OCI-LY1 (cell line): ENCODE measurements at regions not wholly inside any gene's neighbourhood (a gene's known extent, or its start where the extent isn't known, plus 50 kb on each side); places are given as distances from the start of the nearest gene placed in this dataset.

Experiments used
- H2AFZ ChIP-seq: fragments of 200-600 bp; sonication (generic), shearing (Covaris generic); 2 replicates; pipeline ENCODE4 v1.6.0; 2014; ENCODE audit warnings: antibody characterized with exemption, mild to moderate bottlenecking, low read length
- H3F3A ChIP-seq: fragments of 200-600 bp; sonication (generic), shearing (Covaris generic); 2 replicates; pipeline ENCODE4 v1.6.0; 2014; ENCODE audit warnings: mild to moderate bottlenecking, antibody characterized with exemption, low read length, moderate library complexity; ENCODE audit not compliant: insufficient read depth
- H3K27ac ChIP-seq: fragments of 200-600 bp; sonication (generic); 2 replicates; pipeline ENCODE4 v1.5.1; 2014; ENCODE audit warnings: low read length, mixed run types, mild to moderate bottlenecking, low read depth; ENCODE audit not compliant: poor library complexity, severe bottlenecking
- H3K27me3 ChIP-seq: fragments of 200-600 bp; sonication (generic); 2 replicates; pipeline ENCODE4 v1.6.0; 2014; ENCODE audit warnings: antibody characterized with exemption, mild to moderate bottlenecking, low read length, moderate library complexity; ENCODE audit not compliant: insufficient read depth
- H3K36me3 ChIP-seq: fragments of 200-600 bp; sonication (generic); 2 replicates; pipeline ENCODE4 v1.6.1; 2014; ENCODE audit warnings: mild to moderate bottlenecking, antibody characterized with exemption, low read length, moderate library complexity, mixed read lengths; ENCODE audit not compliant: insufficient read depth
- H3K4me1 ChIP-seq: fragments of 200-600 bp; sonication (generic); 2 replicates; pipeline ENCODE4 v1.5.1; 2014; ENCODE audit warnings: mild to moderate bottlenecking, low read length, moderate library complexity; ENCODE audit not compliant: insufficient read depth, severe bottlenecking
- H3K4me2 ChIP-seq: fragments of 200-600 bp; sonication (generic), shearing (Covaris generic); 2 replicates; pipeline ENCODE4 v1.6.1; 2014; ENCODE audit warnings: low read length
- H3K4me3 ChIP-seq: fragments of 200-600 bp; sonication (generic); 2 replicates; pipeline ENCODE4 v1.5.1; 2014; ENCODE audit warnings: low read length, low read depth, mild to moderate bottlenecking, mixed read lengths; ENCODE audit not compliant: poor library complexity, severe bottlenecking
- H3K79me2 ChIP-seq: fragments of 200-600 bp; shearing (Covaris generic); 2 replicates; pipeline ENCODE4 v1.6.1; 2016; ENCODE audit warnings: mixed run types, low read length, mixed read lengths; ENCODE audit not compliant: insufficient read depth
- H3K9ac ChIP-seq: fragments of 200-600 bp; sonication (generic), shearing (Covaris generic); 2 replicates; pipeline ENCODE4 v1.6.1; 2014; ENCODE audit warnings: mild to moderate bottlenecking, low read length, mixed read lengths
- H3K9me2 ChIP-seq: fragments of 200-600 bp; sonication (generic), shearing (Covaris generic); 2 replicates; pipeline ENCODE4 v1.6.1; 2014; ENCODE audit warnings: low read depth, mild to moderate bottlenecking, low read length, mixed read lengths
- H3K9me3 ChIP-seq: fragments of 200-600 bp; shearing (Covaris generic); 2 replicates; pipeline ENCODE4 v1.6.1; 2014; ENCODE audit warnings: low read length, mixed read lengths
- H4K20me1 ChIP-seq: fragments of 200-600 bp; sonication (generic), shearing (Covaris generic); 2 replicates; pipeline ENCODE4 v1.6.0; 2016; ENCODE audit warnings: mild to moderate bottlenecking, low read length; ENCODE audit not compliant: insufficient read depth
- CTCF ChIP-seq: fragments of 200-600 bp; sonication (generic), shearing (Covaris generic); IDR thresholded peaks from 2 replicates; pipeline ENCODE4 v1.5.1; 2017; ENCODE audit warnings: mild to moderate bottlenecking, antibody characterized with exemption, low read length, moderate library complexity, mixed read lengths
- EZH2 ChIP-seq: fragments of 200-600 bp; sonication (generic), shearing (Covaris generic); IDR thresholded peaks from 2 replicates; pipeline ENCODE4 v1.8.0; 2017; ENCODE audit warnings: borderline replicate concordance, mixed run types, mild to moderate bottlenecking, antibody characterized with exemption, low read length, moderate library complexity, mixed read lengths

- TF ChIP-seq CTCF = no peak
- TF ChIP-seq EZH2 = no peak
- Histone ChIP-seq H3K27me3 (no peaks in the 10 kb centered on the region), H3K27ac (no peak overlapping the region), H4K20me1 (no peaks in the 10 kb centered on the region), H3K4me3 (no peak overlapping the region), H2AFZ (no peak overlapping the region), H3K9me3 (no peaks in the 10 kb centered on the region), H3K4me2 (no peak overlapping the region), H3K9ac (no peak overlapping the region), H3K79me2 (no peaks in the 10 kb centered on the region), H3F3A (no peaks in the 10 kb centered on the region), H3K36me3 (no peaks in the 10 kb centered on the region), H3K4me1 (no peaks in the 10 kb centered on the region), H3K9me2 (no peaks in the 10 kb centered on the region)
Observed at GRCh38 chr11:129620237-129621104, 195.2 kb upstream of the TMEM45B start.

- Histone ChIP-seq H3K4me3 (no peak overlapping the region), H3K4me1 (no peaks in the 10 kb centered on the region), H4K20me1 (no peaks in the 10 kb centered on the region), H2AFZ (no peak overlapping the region), H3F3A (no peaks in the 10 kb centered on the region), H3K36me3 (no peaks in the 10 kb centered on the region), H3K27me3 (no peaks in the 10 kb centered on the region), H3K9ac (no peak overlapping the region), H3K9me3 (no peaks in the 10 kb centered on the region), H3K79me2 (no peaks in the 10 kb centered on the region), H3K27ac (no peak overlapping the region), H3K9me2 (no peaks in the 10 kb centered on the region), H3K4me2 (no peak overlapping the region)
- TF ChIP-seq CTCF = no peak
Observed at GRCh38 chr11:129625930-129626329, 189.7 kb upstream of the TMEM45B start.

DNA sequence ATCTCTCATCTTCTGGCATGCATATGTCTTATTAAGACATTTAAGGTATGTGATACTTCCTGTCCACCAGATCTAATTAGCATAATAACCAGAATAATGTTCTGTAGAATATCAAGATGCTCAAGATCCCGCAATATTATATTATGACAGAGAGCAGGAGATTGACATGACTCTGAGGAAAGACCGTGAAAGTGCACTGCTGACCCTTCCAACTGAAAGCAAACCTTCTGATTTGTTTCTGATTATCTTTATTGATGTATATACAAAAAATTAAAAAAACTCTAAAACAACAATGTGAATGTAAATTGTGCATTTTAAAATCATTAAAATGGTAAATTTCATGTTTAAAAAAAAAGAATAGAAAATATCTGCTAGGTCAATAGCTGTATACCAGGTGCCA is 184.4 kb upstream of the TMEM45B start:
- Histone ChIP-seq H3K4me2 (no peak overlapping the region), H2AFZ (no peak overlapping the region), H3K36me3 (no peaks in the 10 kb centered on the region), H3K4me3 (no peak overlapping the region), H3K9me2 (no peaks in the 10 kb centered on the region), H3K27me3 (no peaks in the 10 kb centered on the region), H3K9ac (no peak overlapping the region), H3F3A (no peaks in the 10 kb centered on the region), H3K9me3 (no peaks in the 10 kb centered on the region), H3K27ac (no peak overlapping the region), H3K4me1 (no peaks in the 10 kb centered on the region), H3K79me2 (no peaks in the 10 kb centered on the region), H4K20me1 (no peaks in the 10 kb centered on the region)
- TF ChIP-seq CTCF (no peak), EZH2 (no peak)
